Stimulated activated CD8-positive, alpha-beta memory T cell treated with anti-CD3 and anti-CD28 coated beads, Interleukin-2, amount 100 ng/mL, for 48 hours (primary cell): ENCODE measurements at regions not wholly inside any gene's neighbourhood (a gene's known extent, or its start where the extent isn't known, plus 50 kb on each side); places are given as distances from the start of the nearest gene placed in this dataset.
"Not testable (repeated sequence)": the region's sequence is repeated elsewhere in the genome, so short reads cannot be mapped to it uniquely, and the experiment has no call there.

Experiments used
- DNase-seq, 2 donors: peaks; one replicate each; pipeline ENCODE4 v3.0.0-alpha.2; 2020; ENCODE audit warnings: low read depth in 2 of 2

DNA sequence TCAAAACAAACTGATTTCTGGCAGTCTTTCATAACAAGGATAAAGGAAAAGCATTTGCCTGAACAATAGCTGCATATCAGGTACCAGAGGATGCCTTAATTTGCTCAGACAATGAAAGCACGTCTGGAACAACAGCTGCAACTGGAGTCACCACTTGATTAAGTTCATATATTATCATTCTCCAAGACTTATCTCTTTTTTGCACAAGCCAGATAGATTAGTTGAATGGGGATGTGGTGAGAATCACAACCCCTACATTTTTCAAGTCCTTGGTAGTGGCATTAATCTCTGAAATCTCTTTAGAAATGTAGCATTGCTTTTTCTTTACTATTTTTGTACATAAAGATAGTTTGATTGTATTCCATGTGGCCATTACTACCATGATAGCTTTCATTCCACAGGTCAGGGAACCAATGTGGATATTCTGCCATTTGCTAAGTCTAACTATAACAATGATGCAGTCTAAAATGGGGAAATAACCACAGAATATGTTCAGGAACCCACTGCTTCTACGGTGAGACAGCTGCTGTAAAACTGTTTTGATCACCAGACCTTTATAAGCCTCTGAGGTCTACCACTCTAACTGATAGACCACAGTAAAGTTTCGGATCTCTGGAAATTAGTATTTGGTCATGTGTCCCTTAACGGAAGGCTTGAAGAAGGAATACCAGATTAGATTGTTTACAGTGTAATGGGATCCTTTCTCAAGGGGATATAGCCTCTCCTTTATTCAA, 1176.2 kb downstream of the DNAJB9 start:
- no peak for DNase-seq

DNA sequence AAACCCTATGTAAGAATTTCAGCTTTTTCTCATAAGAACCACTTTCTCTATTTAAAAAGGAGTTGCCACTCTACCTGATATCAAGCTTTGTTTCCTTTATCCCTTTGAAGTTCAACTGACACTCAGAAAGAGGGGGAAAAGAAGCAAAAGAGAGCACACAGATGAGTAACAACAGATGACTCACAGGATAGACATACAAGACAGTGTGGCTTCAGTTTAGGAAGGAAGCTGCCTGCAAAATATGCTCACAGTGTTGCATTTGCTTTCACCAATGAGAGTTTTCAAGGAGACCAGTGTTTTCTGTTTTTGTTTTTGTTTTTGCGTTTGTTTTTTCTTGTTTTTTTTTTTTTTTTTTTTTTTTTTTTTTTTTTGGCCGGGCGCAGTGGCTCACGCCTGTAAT, 1181.6 kb downstream of the DNAJB9 start:
- DNase-seq, result no peak

DNA sequence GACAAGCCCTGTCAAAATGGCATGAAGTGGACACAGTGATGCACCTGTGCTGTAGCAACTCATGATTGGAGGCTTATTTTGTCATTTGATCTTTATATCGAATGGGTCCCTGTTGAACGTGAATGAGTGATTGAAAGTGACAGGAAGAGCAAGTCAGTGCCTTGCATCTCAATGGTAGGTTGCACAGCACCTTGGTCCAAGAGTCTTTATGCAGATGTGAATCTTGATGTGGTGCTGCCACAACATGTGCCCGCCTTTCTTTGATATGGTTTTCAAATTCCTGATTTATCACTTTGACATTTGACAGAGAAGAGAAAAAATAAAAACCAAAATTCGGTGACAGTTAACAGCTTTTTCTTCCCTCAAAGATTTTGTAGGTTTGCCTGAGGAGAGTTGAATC, 1182.4 kb downstream of the DNAJB9 start:
- DNase-seq, result no peak

DNA sequence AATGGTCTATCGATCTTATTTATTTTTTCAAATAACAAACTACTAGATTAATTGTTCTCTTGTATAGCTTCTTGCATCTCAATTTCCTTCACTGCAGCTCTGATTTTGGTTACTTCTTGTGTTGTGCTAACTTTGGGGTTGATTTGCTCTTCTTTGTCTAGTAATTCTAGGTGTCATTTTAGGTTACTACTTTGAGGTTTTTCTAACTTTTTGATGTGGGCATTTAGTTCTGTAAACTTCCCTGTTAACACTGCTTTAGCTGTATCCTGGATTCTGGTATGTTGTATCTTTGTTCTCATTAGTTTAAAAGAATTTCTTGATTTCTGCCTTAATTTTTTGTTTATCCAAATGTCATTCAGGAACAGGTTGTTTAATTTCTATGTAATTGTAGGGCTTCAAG, 1188.0 kb downstream of the DNAJB9 start:
- no peak for DNase-seq

DNA sequence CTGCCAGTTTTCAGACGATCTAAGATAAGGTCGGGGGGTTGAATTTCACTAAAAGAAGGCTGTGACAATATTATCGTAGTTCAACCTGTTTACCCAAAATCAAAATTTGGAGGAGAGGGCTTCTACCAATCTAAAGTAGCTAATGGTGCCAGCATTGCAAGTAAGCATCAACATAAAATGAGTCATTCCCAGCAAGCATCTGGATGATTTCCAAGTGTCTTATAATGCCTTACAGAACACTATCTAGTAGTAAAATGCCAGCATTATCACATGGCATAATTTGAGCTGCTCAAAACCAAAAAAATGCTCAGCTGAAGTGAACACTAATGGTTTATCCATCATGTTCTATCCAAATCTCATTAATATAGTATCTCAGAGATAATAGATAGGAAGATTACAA, 1193.9 kb downstream of the DNAJB9 start:
- DNase-seq, result no peak

DNA sequence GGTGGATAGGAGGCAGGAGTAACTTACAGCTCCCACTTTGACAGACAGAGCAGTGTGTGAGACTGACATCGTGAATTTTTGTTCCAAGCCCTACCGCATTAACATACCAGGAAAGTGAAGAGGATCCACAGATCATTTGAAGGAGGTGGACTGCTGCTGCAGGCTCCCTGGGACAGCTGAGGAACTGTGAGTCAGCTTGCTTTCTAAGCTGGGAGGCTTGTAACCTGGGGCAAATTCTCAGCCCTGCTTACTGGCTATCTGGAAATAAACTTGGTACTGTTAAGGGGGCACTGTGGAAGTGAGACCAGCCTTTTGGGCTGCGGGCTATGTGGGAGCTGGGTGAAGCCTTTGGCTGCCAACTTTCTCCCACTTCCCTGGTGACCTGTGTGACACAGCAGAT, 1202.5 kb downstream of the DNAJB9 start:
- DNase-seq, result no peak

DNA sequence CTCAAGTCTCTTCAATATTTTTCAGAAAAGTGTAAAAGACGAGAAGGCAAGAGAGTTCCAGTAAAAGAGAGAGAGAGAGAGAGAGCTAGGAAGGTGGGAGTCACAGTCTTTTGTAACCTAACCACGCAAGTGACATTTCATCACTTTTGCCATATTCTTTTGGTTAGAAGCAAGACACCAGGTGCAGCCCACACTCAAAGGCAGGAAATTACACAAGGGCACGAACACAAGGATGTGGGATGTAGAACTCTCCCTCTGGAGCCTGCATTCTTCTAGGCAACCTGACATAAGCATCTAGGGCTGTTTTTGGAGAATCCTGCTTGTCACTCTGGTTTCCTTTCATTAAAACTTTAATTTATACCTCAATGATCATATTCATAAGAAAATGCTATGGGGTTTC, 1213.1 kb downstream of the DNAJB9 start:
- no peak for DNase-seq

DNA sequence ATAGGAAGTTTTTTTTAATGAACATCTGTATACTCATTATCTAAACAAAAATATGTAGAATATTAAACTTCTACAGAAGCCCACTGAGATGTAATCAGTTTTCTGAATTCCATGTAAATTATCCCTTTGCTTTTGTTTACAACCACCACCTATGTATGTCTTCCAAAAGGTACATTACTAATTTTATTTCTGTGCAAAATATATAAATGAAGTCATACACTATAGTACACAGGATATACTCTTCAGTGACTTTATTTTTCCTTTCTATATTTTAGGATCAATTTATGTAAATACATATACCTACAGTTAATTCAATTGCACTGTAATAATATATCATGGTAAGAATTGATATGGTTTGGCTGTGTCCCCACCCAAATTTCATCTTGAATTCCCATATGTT, 1236.9 kb downstream of the DNAJB9 start:
- no peak for DNase-seq

DNA sequence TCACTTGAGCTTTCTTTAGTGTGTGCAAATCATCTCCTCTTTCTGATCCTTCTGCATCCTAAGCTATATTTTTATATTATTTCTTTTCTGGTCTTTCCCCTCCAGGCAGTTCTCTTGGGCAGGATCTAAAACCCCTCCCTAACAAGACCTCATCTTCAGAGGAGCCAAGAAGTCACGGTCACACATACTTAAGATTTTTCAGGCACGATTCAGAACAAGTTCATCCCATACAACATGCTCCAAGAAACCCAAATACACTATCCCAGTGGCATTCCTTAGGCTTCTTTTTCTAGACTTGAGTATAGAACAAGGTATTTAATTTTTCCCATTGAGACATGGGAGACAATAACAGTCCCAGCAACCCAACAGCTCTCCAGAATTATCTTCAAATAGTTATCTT, 1251.5 kb downstream of the DNAJB9 start:
- DNase-seq, result no peak

DNA sequence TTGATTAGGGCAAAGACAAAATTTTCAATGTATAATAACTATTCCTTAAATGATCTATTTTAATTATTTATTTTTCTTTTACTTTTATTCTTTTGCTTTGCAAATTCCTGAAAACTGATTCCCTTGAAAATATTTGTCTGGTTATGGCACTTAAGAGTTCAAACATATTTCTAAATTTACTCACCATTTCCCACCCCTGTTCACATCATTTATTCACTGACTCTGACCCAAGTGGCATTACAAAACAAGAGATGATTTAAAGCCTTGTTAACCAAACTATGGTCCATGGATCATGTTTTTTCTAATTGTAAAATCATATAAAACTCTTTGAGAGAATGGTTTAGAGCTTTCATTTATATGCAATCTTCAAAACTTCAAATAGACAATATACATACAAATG, 1256.1 kb upstream of the LRRN3 start:
- no peak for DNase-seq

DNA sequence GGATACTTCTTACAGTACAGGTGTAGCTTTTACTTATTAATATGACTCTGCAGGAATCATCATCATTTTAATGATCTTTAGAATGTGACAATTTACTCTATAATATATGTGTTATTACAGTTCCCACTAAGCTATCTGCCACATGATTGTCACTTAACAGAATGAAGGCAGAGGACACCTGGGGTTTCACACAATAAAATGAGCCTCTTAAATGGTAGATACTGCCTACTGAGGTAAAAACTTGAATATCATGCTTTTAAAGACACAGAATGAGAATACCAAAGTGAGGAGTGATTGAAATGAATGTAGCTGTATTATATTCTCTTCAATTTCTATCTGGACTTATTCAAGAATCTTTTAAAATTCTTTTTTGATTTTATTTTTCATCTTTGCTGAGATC, 1255.3 kb upstream of the LRRN3 start:
- DNase-seq, result no peak

DNA sequence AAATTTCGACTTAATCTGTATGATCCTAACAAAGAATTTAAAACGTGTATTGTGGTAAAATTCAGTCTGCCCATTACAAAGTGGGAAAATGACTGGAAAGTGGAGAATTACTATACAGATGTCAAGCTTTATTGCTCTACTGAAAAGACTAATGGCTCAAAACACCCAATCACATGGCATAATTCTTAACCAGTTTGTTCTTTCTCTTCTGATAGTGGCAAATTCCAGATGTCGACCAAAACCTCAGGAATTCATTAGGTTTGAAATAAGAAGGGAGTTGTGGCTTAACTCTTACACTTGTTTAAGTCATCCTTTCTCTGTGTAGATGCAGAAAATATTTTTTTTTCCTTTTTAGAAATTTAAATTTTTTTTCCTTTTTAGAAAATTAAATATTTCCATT, 1254.9 kb upstream of the LRRN3 start:
- no peak for DNase-seq

DNA sequence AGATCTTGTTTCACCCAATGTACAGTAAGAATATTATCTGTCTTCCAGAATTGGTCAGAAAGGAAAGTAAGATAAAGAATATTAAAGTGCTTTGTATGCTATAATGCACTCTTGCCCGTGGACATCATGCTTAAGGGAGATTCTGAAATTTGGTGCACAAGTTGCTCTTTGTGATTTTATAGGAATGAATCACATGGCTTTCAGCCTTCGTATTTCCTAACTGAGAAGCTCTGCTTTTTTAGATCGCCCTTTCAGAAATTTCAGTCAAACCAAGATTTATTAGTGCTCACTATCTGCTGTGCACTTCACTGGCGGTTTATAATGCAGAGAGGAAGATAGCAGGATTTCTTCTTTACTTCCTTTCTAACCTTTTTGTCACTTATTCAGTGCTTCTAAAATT, 1248.5 kb upstream of the LRRN3 start:
- DNase-seq, result no peak

DNA sequence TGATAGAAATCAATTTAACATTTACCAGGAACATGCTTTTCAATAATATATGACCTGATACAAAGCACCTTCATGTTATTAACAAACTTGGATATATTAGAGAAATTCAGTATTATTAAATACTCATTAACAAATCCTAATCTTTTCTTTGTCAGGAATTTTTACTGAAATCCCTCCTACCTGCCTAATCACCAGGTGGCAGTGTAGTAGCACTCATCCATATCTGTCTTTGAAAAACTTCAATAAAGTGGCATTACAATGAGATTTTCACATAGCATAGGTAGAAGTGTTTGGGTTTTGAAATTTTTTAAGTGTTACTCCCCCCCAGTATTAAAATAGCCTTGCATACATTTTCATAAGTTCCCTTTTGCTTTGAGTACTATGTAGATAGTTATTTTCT, 1246.6 kb upstream of the LRRN3 start:
- no peak for DNase-seq

DNA sequence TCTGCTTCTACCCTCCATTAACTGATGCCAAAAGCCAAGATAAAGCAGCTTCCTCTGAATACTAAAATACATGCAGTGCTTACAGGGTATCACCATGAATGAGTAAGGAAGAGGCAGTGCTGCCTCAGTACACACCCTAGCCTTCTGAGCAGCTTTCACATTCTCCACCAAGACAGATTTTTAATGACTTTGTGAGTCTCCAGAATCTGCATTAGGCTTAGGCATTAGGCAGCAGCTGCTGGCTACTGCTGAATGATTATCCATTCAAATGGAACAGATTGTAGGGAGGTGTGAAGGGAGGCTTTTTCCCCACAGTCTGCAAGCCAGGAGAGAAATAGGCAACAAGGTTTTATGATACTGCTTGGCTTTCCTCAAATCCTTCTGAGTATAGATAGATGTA, 1226.7 kb upstream of the LRRN3 start:
- DNase-seq, result no peak

DNA sequence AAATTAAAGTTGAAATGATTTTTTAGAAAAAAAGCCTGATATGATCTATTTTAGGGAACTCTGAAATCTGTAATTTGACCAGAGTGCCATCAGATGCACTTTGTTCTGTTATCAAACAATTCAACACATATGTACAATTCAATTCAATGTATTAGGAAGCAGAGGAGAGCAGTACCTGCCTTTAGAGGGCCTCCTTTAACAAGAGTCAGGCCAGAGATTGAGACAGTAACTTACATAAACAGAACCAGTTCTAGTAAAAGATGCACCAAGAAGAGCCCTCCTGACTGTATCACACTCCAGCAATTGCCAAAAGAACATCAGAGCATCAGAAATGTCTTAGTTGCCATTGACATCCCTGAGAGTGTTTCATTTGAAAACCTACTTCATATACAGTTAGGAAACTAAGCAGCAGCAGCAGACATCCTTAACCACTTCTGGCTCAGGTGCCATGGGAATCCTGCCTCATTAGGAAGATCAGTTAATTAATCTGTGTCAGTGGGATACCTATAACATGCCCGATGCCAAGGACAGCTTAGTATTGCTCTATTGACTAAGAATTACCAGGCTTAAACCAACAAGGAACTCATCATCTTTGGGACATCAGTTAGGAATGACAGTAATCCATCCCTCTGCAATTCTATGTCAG, 1222.6 kb upstream of the LRRN3 start:
- DNase-seq, result no peak

DNA sequence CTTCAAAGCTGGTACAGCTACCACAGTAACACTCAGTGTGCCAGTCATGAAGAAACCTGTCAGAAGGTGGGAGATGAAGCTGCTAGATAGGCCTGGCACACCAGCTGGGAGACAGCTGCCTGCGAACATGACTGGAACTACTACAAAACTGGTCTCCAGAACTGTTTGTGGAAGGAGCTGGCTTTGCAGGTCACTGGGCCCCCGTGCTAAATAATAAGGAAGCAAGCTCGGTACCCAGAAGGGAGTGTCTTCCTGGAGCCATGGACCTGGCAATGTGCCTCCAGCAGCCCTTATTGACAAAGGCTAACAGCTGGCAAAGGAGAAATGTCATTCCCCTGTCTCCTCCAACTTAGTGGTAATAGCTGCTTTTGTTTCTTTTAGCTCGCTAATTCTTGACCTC, 1217.6 kb upstream of the LRRN3 start:
- DNase-seq, result no peak

DNA sequence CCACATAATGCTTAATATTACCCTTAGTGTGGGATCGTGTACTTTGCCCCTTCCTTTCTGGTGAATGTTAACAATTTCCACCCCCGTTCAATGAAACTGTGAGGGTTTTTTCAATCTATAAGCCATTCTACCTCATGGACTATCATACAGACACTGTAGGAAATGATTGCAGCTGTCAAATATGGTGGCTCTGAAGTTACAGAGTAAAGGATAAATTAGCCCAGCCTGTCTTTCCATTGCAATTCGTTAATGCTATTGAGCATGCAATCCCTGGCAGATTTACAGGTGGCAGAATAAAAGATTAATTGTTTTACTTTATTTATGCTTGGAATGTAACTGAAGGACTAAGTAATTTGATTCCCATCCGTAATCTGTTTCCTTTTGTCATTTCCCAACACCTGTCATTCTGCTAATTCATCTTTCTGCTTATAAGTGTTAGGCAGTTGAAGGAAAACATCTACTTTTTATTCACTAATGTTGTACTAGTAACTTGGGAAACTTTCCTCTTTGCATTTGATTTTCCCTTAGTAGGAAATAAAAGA, 1211.6 kb upstream of the LRRN3 start:
- DNase-seq, result no peak

DNA sequence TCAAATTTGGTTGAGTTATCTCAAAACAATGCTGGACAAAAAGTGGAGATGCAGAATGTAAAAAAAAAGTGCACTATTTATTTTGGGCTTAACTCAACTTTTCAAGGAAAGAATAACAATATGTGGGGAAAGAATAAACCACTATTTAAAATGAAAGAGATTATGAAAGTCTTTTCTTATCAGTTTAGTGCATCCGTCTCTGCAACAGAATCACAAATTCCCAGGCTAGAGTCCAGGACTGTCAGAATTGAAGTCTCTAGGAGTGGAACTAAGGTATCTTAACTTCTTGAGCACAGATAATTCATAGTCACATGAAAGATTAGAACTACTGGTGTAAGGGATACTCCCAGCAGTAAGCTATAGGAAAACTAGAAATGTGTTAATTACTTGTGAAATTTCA, 1200.3 kb upstream of the LRRN3 start:
- no peak for DNase-seq

DNA sequence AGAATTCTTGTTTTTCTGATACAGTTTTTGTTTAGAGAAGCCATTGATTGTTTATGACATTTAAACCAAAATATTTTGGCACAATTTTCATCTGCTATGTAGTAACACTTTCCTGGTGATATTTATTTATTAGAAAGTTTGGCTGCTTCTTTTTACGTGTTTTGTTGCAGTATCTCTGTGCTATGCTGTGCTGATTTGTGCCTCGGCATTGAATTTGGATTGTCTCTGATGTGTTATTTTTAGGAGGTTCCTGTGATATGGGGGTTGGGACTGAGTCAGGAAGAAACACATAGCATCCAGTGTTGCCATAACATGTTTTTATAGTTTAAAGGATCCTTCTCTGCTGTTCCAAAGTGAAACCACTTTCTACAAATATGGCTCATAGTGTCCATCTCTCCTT, 1197.7 kb upstream of the LRRN3 start:
- DNase-seq, result no peak

DNA sequence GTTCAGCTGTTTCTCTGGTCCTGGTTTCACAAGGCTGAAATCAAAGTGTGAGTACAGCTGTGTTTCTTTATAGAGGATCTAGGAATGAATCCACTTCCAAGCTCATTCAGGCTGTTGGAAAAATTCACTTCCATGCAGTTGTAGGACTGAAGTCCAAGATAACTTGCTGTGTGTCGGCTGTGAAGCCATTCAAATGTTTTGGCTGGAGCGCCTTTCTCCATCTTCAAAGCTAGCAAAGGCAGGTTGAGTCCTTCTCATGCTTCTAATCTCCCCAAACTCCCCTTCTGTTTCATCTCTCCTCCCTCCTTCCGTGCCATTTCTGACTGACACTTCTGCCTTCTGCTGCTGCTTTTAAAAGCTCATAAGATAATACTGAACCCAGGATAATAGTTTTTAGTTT, 1195.4 kb upstream of the LRRN3 start:
- no peak for DNase-seq

DNA sequence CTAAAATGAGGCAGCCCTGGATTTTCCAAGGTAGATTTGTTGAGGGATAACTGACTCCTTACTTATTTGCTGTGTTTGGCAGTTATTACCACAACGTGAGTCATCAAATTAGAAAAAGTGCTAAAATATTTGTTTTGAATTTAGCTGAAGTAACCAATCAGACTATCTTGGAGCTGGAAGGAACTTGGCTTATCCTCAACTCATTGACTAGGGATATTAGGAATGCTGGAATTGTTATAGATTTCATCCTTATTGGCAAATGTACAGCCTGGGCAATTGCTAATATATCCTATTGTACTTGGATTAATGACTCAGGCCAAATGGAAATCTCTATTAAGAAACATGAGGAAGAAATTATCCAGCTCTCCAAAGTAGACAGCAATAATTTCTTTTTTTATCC, 1189.0 kb upstream of the LRRN3 start:
- DNase-seq, result no peak

DNA sequence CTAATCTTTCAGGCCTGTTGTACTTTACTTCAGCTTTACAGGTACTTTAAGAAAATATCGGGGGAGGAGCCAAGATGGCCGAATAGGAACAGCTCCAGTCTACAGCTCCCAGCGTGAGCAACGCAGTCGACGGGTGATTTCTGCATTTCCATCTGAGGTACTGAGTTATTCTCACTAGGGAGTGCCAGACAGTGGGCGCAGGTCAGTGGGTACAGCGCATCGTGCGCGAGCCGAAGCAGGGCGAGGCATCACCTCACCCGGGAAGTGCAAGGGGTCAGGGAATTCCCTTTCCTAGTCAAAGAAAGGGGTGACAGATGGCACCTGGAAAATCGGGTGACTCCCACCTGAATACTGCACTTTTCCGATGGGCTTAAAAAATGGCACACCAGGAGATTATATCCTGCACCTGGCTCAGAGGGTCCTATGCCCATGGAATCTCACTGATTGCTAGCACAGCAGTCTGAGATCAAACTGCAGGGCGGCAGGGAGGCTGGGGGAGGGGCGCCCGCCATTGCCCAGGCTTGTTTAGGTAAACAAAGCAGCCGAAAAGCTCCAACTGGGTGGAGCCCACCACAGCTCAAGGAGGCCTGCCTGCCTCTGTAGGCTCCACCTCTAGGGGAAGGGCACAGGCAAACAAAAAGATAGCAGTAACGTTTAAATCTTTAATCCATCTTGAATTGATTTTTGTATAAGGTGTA, 1185.4 kb upstream of the LRRN3 start:
- DNase-seq, result not testable (repeated sequence)
